ENCODE measurements at regions not wholly inside any gene's neighbourhood (a gene's known extent, or its start where the extent isn't known, plus 50 kb on each side); places are given as distances from the start of the nearest gene placed in this dataset.

- H4K20me1 ChIP-seq (ENCODE audit: low read depth) = no peaks in the 10 kb centered on the region
- H3K27me3 ChIP-seq = no peaks in the 10 kb centered on the region
- no peak overlapping the region for H3K27ac ChIP-seq
- Mint-ChIP-seq H3K27ac (no peak overlapping the region), H3K36me3 (no peaks in the 10 kb centered on the region), H3K4me3 (no peak overlapping the region), H3K9me3 (peaks cover 8% of the 10 kb centered on the region), H3K27me3 (ENCODE audit: insufficient read depth, low read depth) (peaks cover 16% of the 10 kb centered on the region), H3K4me1 (peaks cover 14% of the 10 kb centered on the region)
- H3K9ac ChIP-seq = no peak overlapping the region
- H3K4me3 ChIP-seq = no peak overlapping the region
- DNase-seq (ENCODE audit: low spot score) = no peak
- no peak overlapping the region for H3K4me2 ChIP-seq
- H3F3A ChIP-seq (ENCODE audit: low read depth) = no peaks in the 10 kb centered on the region
- no peaks in the 10 kb centered on the region for H3K79me2 ChIP-seq (ENCODE audit: low read depth)
- no peaks in the 10 kb centered on the region for H3K4me1 ChIP-seq
- no peaks in the 10 kb centered on the region for H3K36me3 ChIP-seq
- no peaks in the 10 kb centered on the region for H3K9me3 ChIP-seq (ENCODE audit: low read depth)
- TF ChIP-seq CTCF (IDR thresholded peaks at IDR 0.05) = no peak
- no peak for TF ChIP-seq EZH2 (IDR thresholded peaks at IDR 0.05)
- TF ChIP-seq EZH2phosphoT487 (IDR thresholded peaks at IDR 0.05) = no peak
- no peak overlapping the region for H2AFZ ChIP-seq (replicated peaks)
These were observed 189.4 kb downstream of the MED10 start for GRCh38 chr5:6188976-6189375.

DNA sequence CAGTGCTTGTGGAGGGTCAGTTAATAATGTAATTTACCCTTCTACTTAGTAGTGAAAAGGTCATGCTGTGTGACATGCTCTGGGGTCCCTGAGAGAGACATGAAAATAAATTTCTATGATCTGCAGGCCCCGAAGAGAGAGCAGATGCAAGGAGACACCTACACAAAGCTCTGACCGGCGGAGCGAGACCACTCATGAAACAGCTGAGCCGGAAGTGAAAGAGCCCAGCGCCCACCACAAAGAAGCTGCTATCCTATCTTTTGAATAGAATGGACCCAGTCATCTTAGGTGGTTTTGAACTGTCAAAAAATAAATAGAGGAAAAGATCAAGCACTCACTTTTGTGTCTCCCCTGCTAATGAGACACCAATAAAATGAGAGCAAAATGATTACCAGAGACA, 190.0 kb downstream of the MED10 start:
- Histone ChIP-seq H2AFZ (replicated peaks) (no peak overlapping the region), H3F3A (ENCODE audit: low read depth) (no peaks in the 10 kb centered on the region), H4K20me1 (ENCODE audit: low read depth) (no peaks in the 10 kb centered on the region), H3K36me3 (no peaks in the 10 kb centered on the region), H3K4me3 (no peak overlapping the region), H3K4me2 (no peak overlapping the region), H3K27ac (no peak overlapping the region), H3K27me3 (no peaks in the 10 kb centered on the region), H3K4me1 (no peaks in the 10 kb centered on the region), H3K9ac (no peak overlapping the region), H3K9me3 (ENCODE audit: low read depth) (no peaks in the 10 kb centered on the region), H3K79me2 (ENCODE audit: low read depth) (no peaks in the 10 kb centered on the region)
- Mint-ChIP-seq H3K4me3 (no peak overlapping the region), H3K9me3 (peaks cover 8% of the 10 kb centered on the region), H3K27ac (no peak overlapping the region), H3K36me3 (no peaks in the 10 kb centered on the region), H3K27me3 (ENCODE audit: insufficient read depth, low read depth) (peaks cover 17% of the 10 kb centered on the region), H3K4me1 (peaks cover 14% of the 10 kb centered on the region)
- DNase-seq (ENCODE audit: low spot score) = no peak
- TF ChIP-seq CTCF (IDR thresholded peaks at IDR 0.05) (no peak), EZH2 (IDR thresholded peaks at IDR 0.05) (no peak), EZH2phosphoT487 (IDR thresholded peaks at IDR 0.05) (no peak)

GRCh38 chr5:6187501-6187900, 190.8 kb downstream of the MED10 start:
- H3K27ac Mint-ChIP-seq = peak overlapping the region; percentile 76

More at GRCh38 chr5:6187501-6187900, 190.8 kb downstream of the MED10 start:
- H3K27ac ChIP-seq = no peak overlapping the region
- no peaks in the 10 kb centered on the region for H4K20me1 ChIP-seq (ENCODE audit: low read depth)
- no peak overlapping the region for H3K4me3 ChIP-seq
- Mint-ChIP-seq H3K36me3 (no peaks in the 10 kb centered on the region), H3K27me3 (ENCODE audit: insufficient read depth, low read depth) (peaks cover 15% of the 10 kb centered on the region), H3K4me1 (peaks cover 14% of the 10 kb centered on the region), H3K4me3 (no peak overlapping the region), H3K9me3 (peaks cover 8% of the 10 kb centered on the region)
- TF ChIP-seq EZH2phosphoT487 (IDR thresholded peaks at IDR 0.05) (no peak), CTCF (IDR thresholded peaks at IDR 0.05) (no peak), EZH2 (IDR thresholded peaks at IDR 0.05) (no peak)
- DNase-seq (ENCODE audit: low spot score) = no peak
- no peaks in the 10 kb centered on the region for H3K27me3 ChIP-seq
- H3F3A ChIP-seq (ENCODE audit: low read depth) = no peaks in the 10 kb centered on the region
- no peaks in the 10 kb centered on the region for H3K4me1 ChIP-seq
- H3K9me3 ChIP-seq (ENCODE audit: low read depth) = no peaks in the 10 kb centered on the region
- no peak overlapping the region for H3K4me2 ChIP-seq
- no peak overlapping the region for H3K9ac ChIP-seq
- H3K79me2 ChIP-seq (ENCODE audit: low read depth) = no peaks in the 10 kb centered on the region
- H3K36me3 ChIP-seq = no peaks in the 10 kb centered on the region
- H2AFZ ChIP-seq (replicated peaks) = no peak overlapping the region

Measured in neural progenitor cell (in vitro differentiated cells).